Thyroid gland (tissue), 4 donors: ENCODE measurements at regions not wholly inside any gene's neighbourhood (a gene's known extent, or its start where the extent isn't known, plus 50 kb on each side); places are given as distances from the start of the nearest gene placed in this dataset.

Experiments
- DNase-seq, 2 donors: peaks; one replicate each; pipeline ENCODE4 v3.0.0-alpha.2; 2019
- H3K27ac ChIP-seq, 3 donors: fragments of 200-600 bp; sonication (generic); 1 replicate in 2 of 3; 2 replicates in 1 of 3; pipeline ENCODE4 v1.5.1; 2016 to 2019; ENCODE audit warnings: mild to moderate bottlenecking in 1 of 3, moderate library complexity in 1 of 3
- H3K27me3 ChIP-seq: fragments of 200-600 bp; sonication (generic); one replicate; pipeline ENCODE4 v1.5.1; 2019
- H3K36me3 ChIP-seq, 2 donors: fragments of 200-600 bp; sonication (generic); one replicate each; pipeline ENCODE4 v1.5.1; 2016 to 2019
- H3K4me1 ChIP-seq, 2 donors: fragments of 200-600 bp; sonication (generic); one replicate each; pipeline ENCODE4 v1.5.1; 2017 to 2019
- H3K4me3 ChIP-seq, 3 donors: fragments of 200-600 bp; sonication (generic); replicated peaks in 1 of 3; 1 replicate in 2 of 3; 2 replicates in 1 of 3; pipeline ENCODE4 v1.5.1; 2016; ENCODE audit warnings: mild to moderate bottlenecking in 1 of 3
- H3K9me3 ChIP-seq: fragments of 200-600 bp; sonication (generic); one replicate; pipeline ENCODE4 v1.5.1; 2017
- CTCF ChIP-seq, 6 experiments: fragments of 200-600 bp in 3 of 6; fragments of 450-650 bp in 3 of 6; sonication (generic) in 3 of 6; IDR thresholded peaks; one replicate each; pipeline ENCODE4 v1.5.1; 2016 to 2019; ENCODE audit warnings: antibody characterized with exemption in 6 of 6, mild to moderate bottlenecking in 2 of 6, inconsistent platforms in 1 of 6, moderate library complexity in 1 of 6
- POLR2A ChIP-seq, 2 donors: fragments of 450-650 bp; IDR thresholded peaks; one replicate each; pipeline ENCODE4 v1.6.1; 2017; ENCODE audit warnings: antibody characterized with exemption in 2 of 2, mild to moderate bottlenecking in 2 of 2, moderate library complexity in 1 of 2
- WGBS, 2 donors: methylation state at CpG; one replicate each; pipeline ENCODE4 v1.1.5; 2017; 5-methylcytosine and 5-hydroxymethylcytosine counted together
- intact Hi-C: fragments of 100-400 bp; cut with DNase I; formaldehyde crosslinking; loops from one replicate; pipeline ENCODE4 v1.15.1; 2023

DNA sequence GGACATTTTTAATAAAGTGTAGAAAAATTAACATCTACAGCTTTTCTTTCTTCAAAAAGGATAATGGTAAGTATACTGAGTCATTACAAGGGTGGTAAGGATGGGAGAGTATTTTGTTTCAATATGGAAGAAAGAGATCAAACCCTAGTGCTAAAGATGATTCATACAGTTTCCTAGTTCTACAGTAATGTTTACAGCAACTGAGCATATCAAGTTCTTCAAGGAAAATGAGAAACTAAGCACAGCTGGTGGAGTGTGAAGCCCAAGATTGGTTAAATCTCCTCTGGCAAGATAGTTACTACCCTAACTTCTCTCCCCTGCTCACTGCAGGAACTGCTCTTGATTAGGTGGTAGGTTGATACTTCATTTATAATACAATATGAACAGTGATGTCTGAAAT, 467.5 kb downstream of the XIRP2 start:
- intact Hi-C loops: no loop called here
- TF ChIP-seq POLR2A (IDR thresholded peaks at IDR 0.05) (no peak), CTCF (IDR thresholded peaks at IDR 0.05) (no peak)
- no peak for DNase-seq
- no peaks in the 10 kb centered on the region for H3K9me3 ChIP-seq
- no peaks in the 10 kb centered on the region for H3K4me1 ChIP-seq
- no peak overlapping the region for H3K4me3 ChIP-seq
- H3K27ac ChIP-seq: no peak overlapping the region
- no peaks in the 10 kb centered on the region for H3K27me3 ChIP-seq
- H3K36me3 ChIP-seq: no peaks in the 10 kb centered on the region

GRCh38 chr2:167353605-167354280, 465.5 kb downstream of the XIRP2 start:
- Histone ChIP-seq H3K27ac (no peak overlapping the region), H3K4me1 (no peaks in the 10 kb centered on the region), H3K4me3 (no peak overlapping the region), H3K36me3 (no peaks in the 10 kb centered on the region), H3K9me3 (no peaks in the 10 kb centered on the region), H3K27me3 (no peaks in the 10 kb centered on the region)
- WGBS, 2 donors: 92 to 94% methylated on average over 1 of the region's 1 CpG
- intact Hi-C loops: no loop called here
- TF ChIP-seq CTCF (IDR thresholded peaks at IDR 0.05) (no peak), POLR2A (IDR thresholded peaks at IDR 0.05) (no peak)
- DNase-seq: no peak

- WGBS, 2 donors: 75 to 78% methylated on average over 2 of the region's 2 CpGs
- H3K36me3 ChIP-seq: no peaks in the 10 kb centered on the region
- intact Hi-C loops: no loop called here
These were observed 457.3 kb downstream of the XIRP2 start for GRCh38 chr2:167345559-167345958.

DNA sequence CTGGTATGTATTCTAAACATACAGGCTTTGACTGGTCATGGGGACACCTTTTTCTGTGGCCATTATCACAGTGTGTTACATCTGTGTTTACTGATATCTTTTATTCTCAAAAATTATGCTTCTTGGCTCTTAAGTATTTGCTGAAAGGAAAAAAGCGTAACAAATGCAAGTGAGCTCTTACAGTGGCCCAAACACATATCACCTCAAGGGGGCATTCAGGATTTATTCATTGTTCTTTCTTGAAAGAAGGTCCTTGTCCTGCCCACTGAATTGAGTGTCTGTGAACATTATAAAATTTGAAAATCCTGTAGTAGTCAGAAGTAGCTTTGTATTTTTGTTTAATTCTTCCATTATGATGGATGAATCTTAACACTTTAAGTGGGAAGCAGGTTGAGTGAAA, 454.5 kb downstream of the XIRP2 start:
- Histone ChIP-seq H3K4me1 (no peaks in the 10 kb centered on the region), H3K27ac (no peak overlapping the region), H3K9me3 (no peaks in the 10 kb centered on the region), H3K36me3 (no peaks in the 10 kb centered on the region), H3K4me3 (no peak overlapping the region), H3K27me3 (no peaks in the 10 kb centered on the region)
- intact Hi-C loops: no loop called here
- no peak for TF ChIP-seq POLR2A (IDR thresholded peaks at IDR 0.05)
- no peak for TF ChIP-seq CTCF (IDR thresholded peaks at IDR 0.05)
- WGBS, 2 donors: 60 to 70% methylated on average over 1 of the region's 1 CpG
- DNase-seq: no peak

More at GRCh38 chr2:167345559-167345958, 457.3 kb downstream of the XIRP2 start:
- Histone ChIP-seq H3K9me3 (no peaks in the 10 kb centered on the region), H3K4me1 (no peaks in the 10 kb centered on the region), H3K4me3 (no peak overlapping the region), H3K27ac (no peak overlapping the region), H3K27me3 (no peaks in the 10 kb centered on the region)
- no peak for DNase-seq
- TF ChIP-seq CTCF (IDR thresholded peaks at IDR 0.05) (no peak), POLR2A (IDR thresholded peaks at IDR 0.05) (no peak)

- H3K36me3 ChIP-seq: no peaks in the 10 kb centered on the region
- no peak overlapping the region for H3K27ac ChIP-seq
- DNase-seq: no peak
- intact Hi-C loops: no loop called here
- WGBS, 2 donors: 91% methylated on average over 4 of the region's 4 CpGs
- H3K9me3 ChIP-seq: no peaks in the 10 kb centered on the region
- H3K4me3 ChIP-seq: no peak overlapping the region
- H3K4me1 ChIP-seq: no peaks in the 10 kb centered on the region
- H3K27me3 ChIP-seq: no peaks in the 10 kb centered on the region
- TF ChIP-seq POLR2A (IDR thresholded peaks at IDR 0.05): no peak
- no peak for TF ChIP-seq CTCF (IDR thresholded peaks at IDR 0.05)
These were observed 452.0 kb downstream of the XIRP2 start for GRCh38 chr2:167340322-167340721.
